ENCODE measurements at regions not wholly inside any gene's neighbourhood (a gene's known extent, or its start where the extent isn't known, plus 50 kb on each side); places are given as distances from the start of the nearest gene placed in this dataset.

- TF ChIP-seq CTCF (IDR thresholded peaks at IDR 0.05) = no peak
- TF ChIP-seq POLR2A (IDR thresholded peaks at IDR 0.05) = no peak
These were observed 76.9 kb upstream of the MBIP start for GRCh38 chr14:36397357-36397756.

Measured in testis (tissue), 2 donors.